Ascending aorta (tissue), 2 donors: ENCODE measurements at regions not wholly inside any gene's neighbourhood (a gene's known extent, or its start where the extent isn't known, plus 50 kb on each side); places are given as distances from the start of the nearest gene placed in this dataset.

ENCODE experiments used
- DNase-seq, 2 donors: peaks; one replicate each; pipeline ENCODE4 v3.0.0-alpha.2; 2019; ENCODE audit warnings: low spot score in 2 of 2
- H3K27ac ChIP-seq, 2 donors: fragments of 200-600 bp; sonication (generic); one replicate each; pipeline ENCODE4 v1.5.1; 2016 to 2017; ENCODE audit warnings: mild to moderate bottlenecking in 1 of 2
- H3K27me3 ChIP-seq: fragments of 200-600 bp; sonication (generic); one replicate; pipeline ENCODE4 v1.5.1; 2017
- H3K36me3 ChIP-seq, 2 donors: fragments of 200-600 bp; sonication (generic); one replicate each; pipeline ENCODE4 v1.5.1; 2016
- H3K4me1 ChIP-seq, 2 donors: fragments of 200-600 bp; sonication (generic); one replicate each; pipeline ENCODE4 v1.5.1; 2016 to 2017; ENCODE audit warnings: mild to moderate bottlenecking in 1 of 2
- H3K4me3 ChIP-seq, 2 donors: fragments of 200-600 bp; sonication (generic); one replicate each; pipeline ENCODE4 v1.5.1; 2016 to 2017; ENCODE audit warnings: mild to moderate bottlenecking in 1 of 2
- H3K9me3 ChIP-seq, 2 donors: fragments of 200-600 bp; sonication (generic); one replicate each; pipeline ENCODE4 v1.5.1; 2016
- intact Hi-C: fragments of 100-400 bp; cut with DNase I; formaldehyde crosslinking; loops from one replicate; pipeline ENCODE4 v1.15.1; 2023
- TF ChIP-seq, protein P1 (sequence below), 3 experiments: fragments of 200-600 bp in 2 of 3; fragments of 450-650 bp in 1 of 3; sonication (generic) in 2 of 3; IDR thresholded peaks; one replicate each; pipeline ENCODE4 v1.5.1; 2016 to 2019; ENCODE audit warnings: antibody characterized with exemption in 3 of 3, mild to moderate bottlenecking in 1 of 3, moderate library complexity in 1 of 3

DNA sequence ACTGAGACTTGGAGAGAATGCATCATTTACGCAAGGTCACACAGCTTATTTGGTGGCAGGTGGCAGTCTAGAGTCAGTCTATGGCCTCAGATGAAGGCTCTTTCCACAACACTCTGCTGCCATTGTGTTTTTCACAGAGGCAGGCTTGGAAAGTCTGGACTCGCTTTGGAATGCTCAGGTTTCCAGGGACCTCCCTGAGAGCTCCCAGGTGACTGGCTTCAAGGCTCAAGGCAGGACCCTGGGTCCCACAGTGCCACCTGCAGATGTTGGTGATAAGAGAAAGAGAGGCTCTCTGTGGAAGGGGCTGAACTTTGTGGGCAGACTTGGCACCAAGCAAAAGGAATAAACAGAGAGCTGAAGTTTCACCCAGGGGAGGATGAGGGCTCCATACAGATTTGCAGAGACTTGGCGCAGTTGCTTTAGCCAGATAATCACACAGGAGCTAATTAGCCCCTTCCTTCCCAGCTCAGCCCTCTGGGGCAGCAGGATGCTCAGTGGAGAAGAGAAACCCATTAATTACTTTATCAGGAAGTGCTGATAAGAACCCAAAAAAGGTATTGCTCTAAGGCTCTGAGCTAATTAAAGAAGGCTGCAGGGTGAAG, 103.5 kb downstream of the LBH start:
- H3K36me3 ChIP-seq = no peaks in the 10 kb centered on the region
- DNase-seq = no peak
- peaks cover 0 to 4% of the 10 kb centered on the region in 2 donors for H3K4me1 ChIP-seq
- no peaks in the 10 kb centered on the region for H3K27me3 ChIP-seq
- H3K4me3 ChIP-seq = no peak overlapping the region
- no peaks in the 10 kb centered on the region for H3K9me3 ChIP-seq
- TF ChIP-seq, protein P1, sequence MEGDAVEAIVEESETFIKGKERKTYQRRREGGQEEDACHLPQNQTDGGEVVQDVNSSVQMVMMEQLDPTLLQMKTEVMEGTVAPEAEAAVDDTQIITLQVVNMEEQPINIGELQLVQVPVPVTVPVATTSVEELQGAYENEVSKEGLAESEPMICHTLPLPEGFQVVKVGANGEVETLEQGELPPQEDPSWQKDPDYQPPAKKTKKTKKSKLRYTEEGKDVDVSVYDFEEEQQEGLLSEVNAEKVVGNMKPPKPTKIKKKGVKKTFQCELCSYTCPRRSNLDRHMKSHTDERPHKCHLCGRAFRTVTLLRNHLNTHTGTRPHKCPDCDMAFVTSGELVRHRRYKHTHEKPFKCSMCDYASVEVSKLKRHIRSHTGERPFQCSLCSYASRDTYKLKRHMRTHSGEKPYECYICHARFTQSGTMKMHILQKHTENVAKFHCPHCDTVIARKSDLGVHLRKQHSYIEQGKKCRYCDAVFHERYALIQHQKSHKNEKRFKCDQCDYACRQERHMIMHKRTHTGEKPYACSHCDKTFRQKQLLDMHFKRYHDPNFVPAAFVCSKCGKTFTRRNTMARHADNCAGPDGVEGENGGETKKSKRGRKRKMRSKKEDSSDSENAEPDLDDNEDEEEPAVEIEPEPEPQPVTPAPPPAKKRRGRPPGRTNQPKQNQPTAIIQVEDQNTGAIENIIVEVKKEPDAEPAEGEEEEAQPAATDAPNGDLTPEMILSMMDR (IDR thresholded peaks at IDR 0.05) = peak in 2 of 3 experiments; percentile 14 to 27
- H3K27ac ChIP-seq = no peak overlapping the region
- intact Hi-C loops = no loop called here

GRCh38 chr2:30336084-30336483, 104.8 kb downstream of the LBH start:
- intact Hi-C loops = no loop called here
- H3K36me3 ChIP-seq = no peaks in the 10 kb centered on the region
- no peak overlapping the region for H3K4me3 ChIP-seq
- no peak overlapping the region for H3K27ac ChIP-seq
- TF ChIP-seq, protein P1 (IDR thresholded peaks at IDR 0.05) = no peak
- no peak for DNase-seq
- peaks cover 0 to 4% of the 10 kb centered on the region in 2 donors for H3K4me1 ChIP-seq
- H3K27me3 ChIP-seq = no peaks in the 10 kb centered on the region
- no peaks in the 10 kb centered on the region for H3K9me3 ChIP-seq

- Histone ChIP-seq H3K27me3 (no peaks in the 10 kb centered on the region), H3K4me3 (no peak overlapping the region), H3K9me3 (no peaks in the 10 kb centered on the region), H3K27ac (no peak overlapping the region), H3K4me1 (peaks cover 0 to 4% of the 10 kb centered on the region in 2 donors), H3K36me3 (no peaks in the 10 kb centered on the region)
- TF ChIP-seq, protein P1 (IDR thresholded peaks at IDR 0.05) = no peak
- intact Hi-C loops = no loop called here
- DNase-seq = no peak
Observed at GRCh38 chr2:30336978-30337841, 105.9 kb downstream of the LBH start.

GRCh38 chr2:30338475-30338874, 107.1 kb downstream of the LBH start:
- Histone ChIP-seq H3K4me3 (no peak overlapping the region), H3K27me3 (no peaks in the 10 kb centered on the region), H3K4me1 (peaks cover 0 to 4% of the 10 kb centered on the region in 2 donors), H3K36me3 (no peaks in the 10 kb centered on the region), H3K9me3 (no peaks in the 10 kb centered on the region), H3K27ac (no peak overlapping the region)
- intact Hi-C loops = no loop called here
- DNase-seq = no peak
- TF ChIP-seq, protein P1 (IDR thresholded peaks at IDR 0.05) = no peak

GRCh38 chr2:30339071-30339470, 107.7 kb downstream of the LBH start:
- no peak for DNase-seq
- Histone ChIP-seq H3K9me3 (no peaks in the 10 kb centered on the region), H3K4me3 (no peak overlapping the region), H3K27ac (no peak overlapping the region), H3K4me1 (peaks cover 0 to 4% of the 10 kb centered on the region in 2 donors), H3K27me3 (no peaks in the 10 kb centered on the region), H3K36me3 (no peaks in the 10 kb centered on the region)
- intact Hi-C loops = no loop called here
- TF ChIP-seq, protein P1 (IDR thresholded peaks at IDR 0.05) = no peak
